Smooth muscle cell (in vitro differentiated cells): ENCODE measurements at regions not wholly inside any gene's neighbourhood (a gene's known extent, or its start where the extent isn't known, plus 50 kb on each side); places are given as distances from the start of the nearest gene placed in this dataset.
A peak's percentile ranks its signal among the peaks of the same experiment; 100 is the strongest.
"Not testable (repeated sequence)": the region's sequence is repeated elsewhere in the genome, so short reads cannot be mapped to it uniquely, and the experiment has no call there.

Experiments used
- DNase-seq: peaks from one replicate; lab custom pipeline; 2025; ENCODE audit not compliant: unreplicated experiment; lab: John Stamatoyannopoulos, UW
- H2AFZ ChIP-seq: fragments of 200-600 bp; sonication (generic); 2 replicates; pipeline ENCODE4 v1.6.0; 2016; ENCODE audit warnings: antibody characterized with exemption, low read depth, mild to moderate bottlenecking
- H3F3A ChIP-seq: fragments of 200-600 bp; sonication (generic); 2 replicates; pipeline ENCODE4 v1.6.0; 2017; ENCODE audit warnings: antibody characterized with exemption, low read depth
- H3K27ac ChIP-seq: fragments of 200-600 bp; sonication (generic); 2 replicates; pipeline ENCODE4 v1.5.1; 2016; ENCODE audit warnings: low read depth, mild to moderate bottlenecking
- H3K27me3 ChIP-seq: fragments of 200-600 bp; sonication (generic); 2 replicates; pipeline ENCODE4 v1.6.1; 2016; ENCODE audit warnings: low read depth, mild to moderate bottlenecking
- H3K36me3 ChIP-seq: fragments of 200-600 bp; sonication (generic); 2 replicates; pipeline ENCODE4 v1.5.1; 2016; ENCODE audit warnings: low read depth
- H3K4me1 ChIP-seq: fragments of 200-600 bp; sonication (generic); 2 replicates; pipeline ENCODE4 v1.5.1; 2016; ENCODE audit warnings: low read depth
- H3K4me2 ChIP-seq: fragments of 200-600 bp; sonication (generic); 2 replicates; pipeline ENCODE4 v1.6.0; 2016; ENCODE audit warnings: mild to moderate bottlenecking
- H3K4me3 ChIP-seq: fragments of 200-600 bp; sonication (generic); 2 replicates; pipeline ENCODE4 v1.5.1; 2016; ENCODE audit warnings: mild to moderate bottlenecking
- H3K79me2 ChIP-seq: fragments of 200-600 bp; sonication (generic); 2 replicates; pipeline ENCODE4 v1.6.0; 2016; ENCODE audit warnings: low read depth, mild to moderate bottlenecking
- H3K9ac ChIP-seq: fragments of 200-600 bp; sonication (generic); 2 replicates; pipeline ENCODE4 v1.6.0; 2016; ENCODE audit warnings: low read depth
- H3K9me3 ChIP-seq: fragments of 200-600 bp; sonication (generic); replicated peaks from 2 replicates; pipeline ENCODE4 v1.5.1; 2016; ENCODE audit warnings: low read depth
- H4K20me1 ChIP-seq: fragments of 200-600 bp; sonication (generic); 2 replicates; pipeline ENCODE4 v1.6.0; 2016; ENCODE audit warnings: low read depth
- CTCF ChIP-seq: fragments of 200-600 bp; sonication (generic); IDR thresholded peaks from 2 replicates; pipeline ENCODE4 v1.5.1; 2017; ENCODE audit warnings: borderline replicate concordance, mild to moderate bottlenecking, antibody characterized with exemption; ENCODE audit not compliant: insufficient read depth, poor library complexity, severe bottlenecking
- WGBS: methylation state at CpG from one replicate; pipeline ENCODE4 v1.1.7; 2016; ENCODE audit warnings: low lambda C conversion rate; 5-methylcytosine and 5-hydroxymethylcytosine counted together

DNA sequence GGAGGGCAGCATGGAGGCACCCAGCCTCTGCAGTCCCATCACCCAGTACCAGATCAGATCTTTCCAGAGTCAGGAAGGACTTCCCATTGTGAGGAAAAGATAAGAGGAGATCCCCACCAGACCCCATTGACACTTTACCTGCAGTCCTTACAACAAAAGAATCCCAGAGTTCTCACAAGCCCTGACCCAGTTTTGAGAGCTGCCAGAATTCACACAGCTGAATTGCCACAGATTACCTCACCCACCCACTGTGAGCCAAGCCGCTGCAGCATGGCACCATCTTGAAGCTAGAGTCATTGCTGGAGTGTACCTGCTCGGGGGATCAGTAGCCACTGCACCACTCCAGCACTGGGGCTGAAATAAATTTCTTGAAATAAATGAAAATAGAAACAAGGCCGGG lies 91.8 kb upstream of the UBASH3B start:
- Histone ChIP-seq H3K79me2 (no peaks in the 10 kb centered on the region), H4K20me1 (no peaks in the 10 kb centered on the region), H3K27me3 (no peaks in the 10 kb centered on the region), H3K9ac (no peak overlapping the region), H3K9me3 (no peaks in the 10 kb centered on the region), H3K36me3 (no peaks in the 10 kb centered on the region), H3K4me2 (no peak overlapping the region), H3K27ac (no peak overlapping the region), H3F3A (no peaks in the 10 kb centered on the region), H3K4me1 (no peaks in the 10 kb centered on the region), H2AFZ (no peak overlapping the region), H3K4me3 (no peak overlapping the region)
- 92% methylated on average over 3 of the region's 3 CpGs for WGBS
- no peak for DNase-seq
- TF ChIP-seq CTCF: no peak

GRCh38 chr11:122559734-122560382 lies 95.7 kb upstream of the UBASH3B start:
- H3K79me2 ChIP-seq: no peaks in the 10 kb centered on the region
- DNase-seq: no peak
- no peaks in the 10 kb centered on the region for H3K4me1 ChIP-seq

DNA sequence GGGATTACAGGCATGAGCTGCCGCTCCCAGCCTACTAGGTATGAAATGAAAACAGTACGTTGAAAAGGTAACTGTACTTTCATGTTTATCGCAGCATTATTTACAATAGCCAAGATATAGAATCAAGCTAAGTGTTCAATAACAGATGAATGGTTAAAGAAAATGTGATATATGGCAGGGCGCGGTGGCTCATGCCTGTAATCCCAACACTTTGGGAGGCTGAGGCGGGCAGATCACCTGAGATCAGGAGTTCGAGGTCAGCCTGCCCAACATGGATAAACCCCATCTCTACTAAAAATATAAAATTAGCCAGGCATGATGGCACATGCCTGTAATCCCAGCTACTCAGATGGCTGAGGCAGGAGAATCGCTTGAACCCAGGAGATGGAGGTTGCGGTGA lies 96.3 kb upstream of the UBASH3B start:
- H3K9me3 ChIP-seq, H3K36me3 ChIP-seq, H3K4me1 ChIP-seq, H3K9ac ChIP-seq, H3K4me2 ChIP-seq, H3K79me2 ChIP-seq, H2AFZ ChIP-seq, H3K27ac ChIP-seq, H3F3A ChIP-seq, H3K27me3 ChIP-seq, DNase-seq, H4K20me1 ChIP-seq, H3K4me3 ChIP-seq: not testable (repeated sequence)
- 74% methylated on average over 9 of the region's 9 CpGs for WGBS

More at GRCh38 chr11:122559734-122560382, 95.7 kb upstream of the UBASH3B start:
- no peak for TF ChIP-seq CTCF
- H3K36me3 ChIP-seq: no peaks in the 10 kb centered on the region
- no peak overlapping the region for H3K4me3 ChIP-seq
- 20% methylated on average over 9 of the region's 9 CpGs for WGBS
- H3K27me3 ChIP-seq: no peaks in the 10 kb centered on the region
- H2AFZ ChIP-seq: no peak overlapping the region
- H3K9ac ChIP-seq: no peak overlapping the region
- H3F3A ChIP-seq: no peaks in the 10 kb centered on the region
- no peaks in the 10 kb centered on the region for H3K9me3 ChIP-seq
- H4K20me1 ChIP-seq: no peaks in the 10 kb centered on the region
- no peak overlapping the region for H3K27ac ChIP-seq
- H3K4me2 ChIP-seq: no peak overlapping the region

DNA sequence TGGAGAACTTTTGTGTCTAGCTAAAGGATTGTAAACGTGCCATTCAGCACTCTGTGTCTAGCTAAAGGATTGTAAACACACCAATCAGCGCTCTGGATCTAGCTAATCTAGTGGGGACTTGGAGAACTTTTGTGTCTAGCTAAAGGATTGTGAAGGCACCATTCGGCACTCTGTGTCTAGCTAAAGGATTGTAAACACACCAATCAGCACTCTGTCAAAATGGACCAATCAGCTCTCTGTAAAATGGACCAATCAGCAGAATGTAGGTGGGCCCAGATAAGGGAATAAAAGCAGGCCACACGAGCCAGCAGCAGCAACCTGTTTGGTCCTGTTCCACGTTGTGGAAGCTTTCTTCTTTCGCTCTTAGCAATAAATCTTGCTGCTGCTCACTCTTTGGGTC lies 98.4 kb upstream of the UBASH3B start:
- not testable (repeated sequence) for H3K27ac ChIP-seq, H3K4me1 ChIP-seq, H3K9me3 ChIP-seq, H3K9ac ChIP-seq, H3K27me3 ChIP-seq, H3K79me2 ChIP-seq, H3F3A ChIP-seq, H3K36me3 ChIP-seq, DNase-seq, H4K20me1 ChIP-seq
- Histone ChIP-seq H2AFZ (peak overlapping the region; percentile 88), H3K4me3 (peak overlapping the region; percentile 46), H3K4me2 (peak overlapping the region; percentile 89)
- WGBS: 72% methylated on average over 6 of the region's 6 CpGs

GRCh38 chr11:122556605-122557004 lies 98.9 kb upstream of the UBASH3B start:
- 10% methylated on average over 13 of the region's 34 CpGs for WGBS
- Histone ChIP-seq H3K79me2 (no peaks in the 10 kb centered on the region), H3K4me2 (peak overlapping the region; percentile 89), H3K4me3 (peak overlapping the region; percentile 46), H3K27me3 (no peaks in the 10 kb centered on the region), H3K4me1 (no peaks in the 10 kb centered on the region), H4K20me1 (no peaks in the 10 kb centered on the region), H3F3A (no peaks in the 10 kb centered on the region), H2AFZ (peak overlapping the region; percentile 88), H3K36me3 (no peaks in the 10 kb centered on the region), H3K27ac (no peak overlapping the region), H3K9me3 (no peaks in the 10 kb centered on the region), H3K9ac (no peak overlapping the region)
- peak; percentile 31 for TF ChIP-seq CTCF
- DNase-seq: no peak
